HG03135 (cell line): ENCODE measurements at regions not wholly inside any gene's neighbourhood (a gene's known extent, or its start where the extent isn't known, plus 50 kb on each side); places are given as distances from the start of the nearest gene placed in this dataset.

Source experiments
- ATAC-seq: cut with Tn5 transposase; IDR thresholded peaks from one replicate; pipeline ENCODE4 v1.9.1; 2021; ENCODE audit warnings: mild to moderate bottlenecking, moderate library complexity; ENCODE audit not compliant: unreplicated experiment

GRCh38 chr20:20765696-20766365, 53.4 kb upstream of the RALGAPA2 start:
- no peak for ATAC-seq

- ATAC-seq, result no peak
Observed at GRCh38 chr20:20763650-20764049, 51.2 kb upstream of the RALGAPA2 start.
